ENCODE measurements at regions not wholly inside any gene's neighbourhood (a gene's known extent, or its start where the extent isn't known, plus 50 kb on each side); places are given as distances from the start of the nearest gene placed in this dataset.

DNA sequence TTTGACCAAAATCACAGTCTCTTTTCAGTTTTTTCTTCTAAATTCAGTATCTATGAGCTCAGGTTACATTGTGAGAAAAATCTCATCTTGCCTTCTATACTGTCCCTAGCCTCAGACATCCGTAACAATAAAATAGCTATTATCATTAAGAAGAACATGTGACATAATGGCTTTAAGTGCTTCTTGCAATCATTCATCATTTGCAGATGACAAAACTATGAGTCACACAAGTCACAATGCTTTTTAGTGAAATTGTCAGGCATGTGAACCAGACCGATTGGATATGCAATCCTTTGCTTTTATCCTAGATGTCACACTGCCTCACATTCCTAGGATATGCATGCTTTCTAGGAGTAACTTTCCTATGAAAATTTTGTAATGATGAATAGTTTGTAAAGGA lies 313.1 kb downstream of the SLC6A15 start:
- no peak for DNase-seq

- DNase-seq = no peak
Observed at GRCh38 chr12:84596266-84596665, 316.3 kb downstream of the SLC6A15 start.

- no peak for DNase-seq
Observed at GRCh38 chr12:84594157-84594556, 318.4 kb downstream of the SLC6A15 start.

GRCh38 chr12:84585776-84586395 lies 326.7 kb downstream of the SLC6A15 start:
- DNase-seq = no peak

DNA sequence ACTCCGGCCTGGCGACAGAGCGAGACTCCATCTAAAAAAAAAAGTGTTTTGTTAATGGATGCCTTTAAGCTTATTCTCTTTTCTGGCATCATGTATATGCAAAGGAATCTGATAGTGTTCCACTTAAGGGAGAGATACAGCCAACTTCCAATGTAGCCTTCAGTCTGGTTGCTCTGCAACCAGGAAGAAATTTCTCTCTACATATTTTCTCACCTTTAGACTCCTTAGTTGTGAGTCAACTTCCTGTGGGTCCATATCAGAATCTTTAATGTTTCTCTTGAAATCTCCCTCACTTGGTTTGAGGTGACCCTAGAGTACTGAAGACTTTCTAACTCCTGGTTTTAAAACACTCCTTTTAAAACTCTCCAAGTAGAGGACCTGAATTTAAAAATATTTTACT lies 340.4 kb downstream of the SLC6A15 start:
- no peak for DNase-seq

GRCh38 chr12:84562331-84562730 lies 350.3 kb downstream of the SLC6A15 start:
- no peak for DNase-seq

DNA sequence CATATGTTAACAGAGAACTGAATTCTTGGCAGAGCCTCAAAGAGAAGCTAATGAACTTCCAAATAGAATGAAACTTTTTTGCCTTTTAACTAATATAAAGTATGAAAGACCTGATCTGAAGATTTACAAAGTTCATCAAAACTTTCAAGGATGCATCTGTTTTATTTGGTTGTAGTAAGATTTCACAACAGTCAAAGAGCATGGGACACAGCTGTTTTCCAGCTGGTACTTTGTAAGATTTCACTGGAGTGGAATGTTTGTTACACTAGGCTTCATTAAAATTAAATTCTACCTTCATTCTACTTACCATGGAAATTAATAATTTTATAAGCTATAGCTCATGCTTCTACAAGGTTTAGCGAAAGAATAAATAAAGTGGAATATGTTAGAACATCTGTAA lies 351.2 kb downstream of the SLC6A15 start:
- DNase-seq = no peak

- no peak for DNase-seq
Observed at GRCh38 chr12:84554199-84554723, 358.3 kb downstream of the SLC6A15 start.

DNA sequence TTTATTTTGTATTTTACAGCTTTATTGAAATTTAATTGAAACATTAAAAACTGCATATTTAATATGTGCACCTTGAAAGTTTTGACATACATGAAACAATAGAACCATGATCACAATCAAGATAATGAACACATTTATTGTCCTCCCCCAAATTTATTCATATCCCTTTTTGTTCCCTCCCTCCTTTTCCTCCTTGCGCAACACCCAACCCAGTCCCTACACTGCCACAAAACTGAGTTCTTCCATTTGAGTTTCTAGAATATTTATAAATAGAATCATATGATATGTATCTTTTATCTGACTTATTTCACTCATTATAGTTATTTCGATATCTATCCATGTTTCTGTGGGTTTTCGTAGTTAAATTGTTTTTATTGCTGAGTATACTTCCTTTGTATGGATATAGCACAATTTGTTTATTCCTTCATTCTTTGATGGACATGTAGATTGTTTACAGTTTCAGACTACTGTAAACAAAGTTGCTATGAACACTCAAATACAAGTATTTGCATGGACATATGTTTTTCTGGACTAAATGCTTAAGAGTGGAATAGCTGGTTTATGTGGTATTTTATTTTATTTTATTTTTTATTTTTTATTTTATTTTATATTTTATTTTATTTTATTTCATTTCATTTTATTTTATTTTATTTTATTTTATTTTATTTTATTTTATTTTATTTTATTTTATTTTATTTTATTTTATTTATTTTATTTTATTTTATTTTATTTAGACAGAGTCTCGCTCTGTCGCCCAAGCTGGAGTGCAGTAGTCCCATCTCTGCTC lies 359.1 kb downstream of the SLC6A15 start:
- DNase-seq = no peak

- DNase-seq = no peak
Observed at GRCh38 chr12:84551373-84551772, 361.2 kb downstream of the SLC6A15 start.

- no peak for DNase-seq
Observed at GRCh38 chr12:84550518-84550917, 362.1 kb downstream of the SLC6A15 start.

DNA sequence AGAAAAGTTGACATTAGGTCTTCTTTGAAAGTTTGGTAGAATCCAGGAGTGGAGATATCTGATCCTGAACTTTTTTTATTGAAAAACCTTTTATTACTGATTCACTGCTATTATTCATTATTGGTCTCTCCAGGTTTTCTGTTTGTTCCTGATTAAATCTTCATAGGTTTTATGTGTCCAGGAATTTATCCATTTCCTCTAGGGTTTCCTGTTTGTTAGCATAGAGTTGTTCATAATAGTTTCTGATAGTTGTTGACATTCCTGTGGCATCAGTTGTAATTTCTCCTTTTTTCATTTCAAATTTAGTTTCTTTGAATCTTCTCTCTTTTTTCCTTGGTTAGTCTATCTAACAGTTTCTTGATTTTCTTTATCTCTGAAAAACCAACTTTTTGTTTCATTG lies 370.3 kb downstream of the SLC6A15 start:
- no peak for DNase-seq

DNA sequence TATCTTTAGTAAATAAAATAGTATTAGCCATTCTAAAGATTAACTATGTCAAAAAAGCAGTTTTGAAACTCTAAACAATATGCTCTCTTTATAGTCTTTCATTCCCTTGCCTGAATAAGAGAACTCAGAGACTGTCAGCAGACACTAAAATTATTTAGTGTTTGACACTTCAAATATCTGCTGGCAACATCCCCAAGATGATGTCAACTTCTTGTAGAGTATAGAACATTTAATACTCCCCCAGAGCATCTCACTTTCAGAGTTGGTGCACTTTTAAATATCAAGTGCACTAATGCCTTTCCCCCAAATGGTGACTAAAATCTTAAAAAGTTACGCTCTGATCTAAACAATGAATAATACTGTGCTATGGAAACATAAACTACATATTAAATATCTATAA lies 374.9 kb downstream of the SLC6A15 start:
- no peak for DNase-seq

GRCh38 chr12:84512751-84513150 lies 399.8 kb downstream of the SLC6A15 start:
- DNase-seq = no peak

GRCh38 chr12:84508851-84509260 lies 403.7 kb downstream of the SLC6A15 start:
- no peak for DNase-seq

GRCh38 chr12:84507956-84508850 lies 404.4 kb downstream of the SLC6A15 start:
- DNase-seq = peak; percentile 1 to 48

- DNase-seq = no peak
Observed at GRCh38 chr12:84506282-84506681, 406.3 kb downstream of the SLC6A15 start.

- DNase-seq = peak; percentile 23 to 36
Observed at GRCh38 chr12:84502907-84503787, 409.5 kb downstream of the SLC6A15 start.

GRCh38 chr12:84502180-84502860 lies 410.3 kb downstream of the SLC6A15 start:
- no peak for DNase-seq

DNA sequence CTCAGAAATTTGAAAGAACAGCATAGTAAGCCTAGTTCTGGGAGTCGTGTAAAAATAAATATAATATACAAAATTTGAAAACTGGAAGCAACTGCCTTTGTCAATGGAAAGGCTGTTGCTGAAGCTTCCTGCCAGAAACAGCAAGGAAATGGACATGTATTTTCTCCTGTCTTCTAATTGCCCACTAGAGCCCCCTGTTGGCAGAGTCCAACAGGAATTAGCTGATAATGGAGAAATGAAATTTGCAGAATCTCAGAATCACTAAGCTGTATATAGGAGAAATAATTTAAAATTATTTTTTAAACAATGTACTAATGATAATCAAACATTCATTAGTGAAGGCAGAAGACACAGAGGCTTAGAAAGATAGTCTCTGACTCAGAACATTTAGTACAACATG lies 414.8 kb downstream of the SLC6A15 start:
- peak in 1 of 2 donors; percentile 19 for DNase-seq

- DNase-seq = no peak
Observed at GRCh38 chr12:84495711-84496110, 416.9 kb downstream of the SLC6A15 start.

All from inflammatory macrophage (primary cell).